ENCODE measurements at regions not wholly inside any gene's neighbourhood (a gene's known extent, or its start where the extent isn't known, plus 50 kb on each side); places are given as distances from the start of the nearest gene placed in this dataset.
"Not testable (repeated sequence)": the region's sequence is repeated elsewhere in the genome, so short reads cannot be mapped to it uniquely, and the experiment has no call there.

- TF ChIP-seq, protein P1, sequence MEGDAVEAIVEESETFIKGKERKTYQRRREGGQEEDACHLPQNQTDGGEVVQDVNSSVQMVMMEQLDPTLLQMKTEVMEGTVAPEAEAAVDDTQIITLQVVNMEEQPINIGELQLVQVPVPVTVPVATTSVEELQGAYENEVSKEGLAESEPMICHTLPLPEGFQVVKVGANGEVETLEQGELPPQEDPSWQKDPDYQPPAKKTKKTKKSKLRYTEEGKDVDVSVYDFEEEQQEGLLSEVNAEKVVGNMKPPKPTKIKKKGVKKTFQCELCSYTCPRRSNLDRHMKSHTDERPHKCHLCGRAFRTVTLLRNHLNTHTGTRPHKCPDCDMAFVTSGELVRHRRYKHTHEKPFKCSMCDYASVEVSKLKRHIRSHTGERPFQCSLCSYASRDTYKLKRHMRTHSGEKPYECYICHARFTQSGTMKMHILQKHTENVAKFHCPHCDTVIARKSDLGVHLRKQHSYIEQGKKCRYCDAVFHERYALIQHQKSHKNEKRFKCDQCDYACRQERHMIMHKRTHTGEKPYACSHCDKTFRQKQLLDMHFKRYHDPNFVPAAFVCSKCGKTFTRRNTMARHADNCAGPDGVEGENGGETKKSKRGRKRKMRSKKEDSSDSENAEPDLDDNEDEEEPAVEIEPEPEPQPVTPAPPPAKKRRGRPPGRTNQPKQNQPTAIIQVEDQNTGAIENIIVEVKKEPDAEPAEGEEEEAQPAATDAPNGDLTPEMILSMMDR (conservative IDR thresholded peaks at IDR 0.05; ENCODE audit: low read length) = no peak
- no peak for DNase-seq (ENCODE audit: low read depth)
- no peak overlapping the region for H3K4me3 ChIP-seq (ENCODE audit: low read length)
These were observed 230.9 kb upstream of the FSIP2 start for GRCh38 chr2:185507719-185508118.

GRCh38 chr2:185510060-185510459 lies 228.5 kb upstream of the FSIP2 start:
- TF ChIP-seq, protein P1 (conservative IDR thresholded peaks at IDR 0.05; ENCODE audit: low read length) = no peak
- no peak for DNase-seq (ENCODE audit: low read depth)

DNA sequence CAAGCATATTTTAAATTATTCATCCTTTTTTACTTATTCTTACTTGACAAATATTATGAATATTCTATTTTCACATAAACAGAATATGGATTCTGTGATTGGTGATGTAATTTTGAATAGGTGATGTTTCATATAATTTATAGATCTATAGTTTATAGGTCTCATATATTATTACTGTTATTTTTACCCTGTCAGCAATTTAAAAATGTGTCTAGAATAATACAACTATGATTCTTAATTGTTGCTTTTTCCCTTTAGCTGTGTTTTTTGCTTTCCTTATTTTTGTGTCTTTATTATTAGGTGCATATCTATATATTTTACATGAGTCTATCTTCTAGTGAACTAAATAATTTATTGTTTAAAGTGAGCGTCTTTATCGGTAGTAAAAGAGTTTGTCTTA lies 226.7 kb upstream of the FSIP2 start:
- TF ChIP-seq, protein P1 (conservative IDR thresholded peaks at IDR 0.05; ENCODE audit: low read length) = no peak
- no peak overlapping the region for H3K4me3 ChIP-seq (ENCODE audit: low read length)
- no peak for DNase-seq (ENCODE audit: low read depth)

More at GRCh38 chr2:185510060-185510459, 228.5 kb upstream of the FSIP2 start:
- H3K4me3 ChIP-seq (ENCODE audit: low read length) = no peak overlapping the region

DNA sequence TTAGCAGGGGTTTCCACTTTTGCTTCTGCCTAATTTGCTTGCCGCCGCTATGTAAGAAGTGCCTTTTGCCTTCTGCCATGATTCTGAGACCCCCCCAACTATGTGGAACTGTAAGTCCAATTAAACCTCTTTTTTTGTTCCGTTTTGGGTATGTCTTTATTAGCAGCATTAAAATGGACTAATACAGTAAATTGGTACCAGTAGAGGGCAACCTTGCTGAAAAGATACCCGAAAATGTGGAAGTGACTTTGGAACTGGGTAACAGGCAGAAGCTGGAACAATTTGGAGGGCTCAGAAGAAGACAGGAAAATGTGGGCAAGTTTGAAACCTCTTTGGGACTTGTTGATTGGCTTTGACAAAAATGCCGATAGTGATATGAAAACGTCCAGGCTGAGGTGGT lies 216.1 kb upstream of the FSIP2 start:
- H3K4me3 ChIP-seq (ENCODE audit: low read length) = no peak overlapping the region
- TF ChIP-seq, protein P1 (conservative IDR thresholded peaks at IDR 0.05; ENCODE audit: low read length) = no peak
- no peak for DNase-seq (ENCODE audit: low read depth)

- not testable (repeated sequence) for H3K4me3 ChIP-seq (ENCODE audit: low read length)
These were observed 214.4 kb upstream of the FSIP2 start for GRCh38 chr2:185524242-185524641.

DNA sequence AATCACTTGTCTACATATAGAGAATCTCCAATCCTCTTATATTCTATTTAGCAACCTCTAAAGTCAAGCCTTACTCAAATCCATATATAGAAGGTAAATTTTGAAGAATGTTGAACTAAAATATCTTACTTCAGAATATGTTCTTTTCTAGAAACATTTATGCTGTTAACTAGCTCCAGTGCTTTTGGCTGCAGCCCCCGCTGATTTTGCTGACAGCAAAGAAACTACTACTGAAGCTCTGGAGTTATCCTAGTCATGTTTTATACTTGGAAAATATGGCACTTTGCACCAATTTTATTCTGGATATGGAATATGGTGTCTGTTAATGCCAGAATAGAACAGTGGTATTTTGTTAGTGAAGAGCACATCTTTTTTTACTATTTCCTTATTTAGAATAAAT lies 212.4 kb upstream of the FSIP2 start:
- TF ChIP-seq, protein P1 (conservative IDR thresholded peaks at IDR 0.05; ENCODE audit: low read length) = no peak
- no peak for DNase-seq (ENCODE audit: low read depth)

More at GRCh38 chr2:185524242-185524641, 214.4 kb upstream of the FSIP2 start:
- not testable (repeated sequence) for DNase-seq (ENCODE audit: low read depth)

GRCh38 chr2:185531721-185532120 lies 206.9 kb upstream of the FSIP2 start:
- no peak for DNase-seq (ENCODE audit: low read depth)
- TF ChIP-seq, protein P1 (conservative IDR thresholded peaks at IDR 0.05; ENCODE audit: low read length) = no peak
- H3K4me3 ChIP-seq (ENCODE audit: low read length) = no peak overlapping the region

More for the DNA sequence above, 212.4 kb upstream of the FSIP2 start:
- H3K4me3 ChIP-seq (ENCODE audit: low read length) = no peak overlapping the region

DNA sequence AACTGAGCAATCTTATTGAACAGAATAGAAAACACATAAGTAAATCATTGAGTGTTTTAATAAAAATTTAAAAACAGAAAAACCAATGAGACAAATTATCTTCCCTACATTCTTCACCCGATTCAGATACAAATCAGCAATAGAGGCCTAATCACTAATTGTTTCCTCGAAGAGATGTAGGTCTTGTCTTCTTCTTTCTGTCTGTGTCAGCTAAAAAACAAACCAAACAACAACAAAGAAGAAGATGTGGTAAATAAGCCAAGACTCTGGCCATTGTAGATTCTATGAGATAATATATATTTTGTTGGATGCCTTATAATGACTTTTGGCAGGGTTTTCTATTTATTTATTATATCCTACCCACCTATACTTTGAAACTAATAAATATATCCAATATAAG lies 200.9 kb upstream of the FSIP2 start:
- TF ChIP-seq, protein P1 (conservative IDR thresholded peaks at IDR 0.05; ENCODE audit: low read length) = no peak
- no peak overlapping the region for H3K4me3 ChIP-seq (ENCODE audit: low read length)
- no peak for DNase-seq (ENCODE audit: low read depth)
